Activated naive CD8-positive, alpha-beta T cell treated with anti-CD3 and anti-CD28 coated beads, Interleukin-2, amount 10 ng/mL, durations not matched to agents 7 days and 5 days (primary cell): ENCODE measurements at regions not wholly inside any gene's neighbourhood (a gene's known extent, or its start where the extent isn't known, plus 50 kb on each side); places are given as distances from the start of the nearest gene placed in this dataset.

Experiments
- ATAC-seq: fragments of 150-1000 bp; cut with Tn5 transposase; one replicate; pipeline ENCODE4 v1.10.0; 2021; ENCODE audit warnings: low read depth, moderate library complexity
- POLR2A ChIA-PET: fragments of 350-600 bp; sonication (Branson Sonifier 250); formaldehyde crosslinking; loops from one replicate; lab custom pipeline; 2021; ENCODE audit warnings: antibody characterized with exemption; lab: Charles Lee
- DNase-seq: peaks from one replicate; pipeline ENCODE4 v3.0.0; 2021
- H3K27ac Mint-ChIP-seq: one replicate; pipeline ENCODE4 v1.8.0; 2022; ENCODE audit warnings: mild to moderate bottlenecking, mixed read lengths
- H3K27me3 Mint-ChIP-seq: one replicate; pipeline ENCODE4 v1.8.0; 2022; ENCODE audit warnings: mild to moderate bottlenecking, moderate library complexity, mixed read lengths
- H3K36me3 Mint-ChIP-seq: one replicate; pipeline ENCODE4 v1.8.0; 2021; ENCODE audit warnings: mild to moderate bottlenecking, mixed read lengths
- H3K4me1 Mint-ChIP-seq: one replicate; pipeline ENCODE4 v1.8.0; 2021; ENCODE audit warnings: mixed read lengths
- H3K4me3 Mint-ChIP-seq: one replicate; pipeline ENCODE4 v1.8.0; 2022; ENCODE audit warnings: mild to moderate bottlenecking, moderate library complexity, mixed read lengths
- H3K9me3 Mint-ChIP-seq: one replicate; pipeline ENCODE4 v1.8.0; 2021; ENCODE audit warnings: mixed read lengths

- no peaks in the 10 kb centered on the region for H3K36me3 Mint-ChIP-seq
- no peaks in the 10 kb centered on the region for H3K4me1 Mint-ChIP-seq
- H3K27ac Mint-ChIP-seq = no peak overlapping the region
- POLR2A ChIA-PET = no interaction called here
- peaks cover 4% of the 10 kb centered on the region for H3K9me3 Mint-ChIP-seq
- no peak overlapping the region for H3K4me3 Mint-ChIP-seq
- no peak for DNase-seq
- ATAC-seq = no peak
- peaks cover 2% of the 10 kb centered on the region for H3K27me3 Mint-ChIP-seq
These were observed 57.3 kb downstream of the MED10 start for GRCh38 chr5:6321078-6321477.

GRCh38 chr5:6319116-6319515 is 59.2 kb downstream of the MED10 start:
- no peaks in the 10 kb centered on the region for H3K27me3 Mint-ChIP-seq
- no peak overlapping the region for H3K4me3 Mint-ChIP-seq
- no peak for DNase-seq
- no peak overlapping the region for H3K27ac Mint-ChIP-seq
- POLR2A ChIA-PET = no interaction called here
- no peak for ATAC-seq
- H3K4me1 Mint-ChIP-seq = no peaks in the 10 kb centered on the region
- peaks cover 4% of the 10 kb centered on the region for H3K9me3 Mint-ChIP-seq
- H3K36me3 Mint-ChIP-seq = no peaks in the 10 kb centered on the region

- Mint-ChIP-seq H3K27me3 (no peaks in the 10 kb centered on the region), H3K27ac (no peak overlapping the region), H3K4me3 (no peak overlapping the region), H3K4me1 (no peaks in the 10 kb centered on the region), H3K36me3 (no peaks in the 10 kb centered on the region), H3K9me3 (peaks cover 4% of the 10 kb centered on the region)
- ATAC-seq = no peak
- POLR2A ChIA-PET = no interaction called here
- no peak for DNase-seq
These were observed 61.1 kb downstream of the MED10 start for GRCh38 chr5:6317116-6317798.

DNA sequence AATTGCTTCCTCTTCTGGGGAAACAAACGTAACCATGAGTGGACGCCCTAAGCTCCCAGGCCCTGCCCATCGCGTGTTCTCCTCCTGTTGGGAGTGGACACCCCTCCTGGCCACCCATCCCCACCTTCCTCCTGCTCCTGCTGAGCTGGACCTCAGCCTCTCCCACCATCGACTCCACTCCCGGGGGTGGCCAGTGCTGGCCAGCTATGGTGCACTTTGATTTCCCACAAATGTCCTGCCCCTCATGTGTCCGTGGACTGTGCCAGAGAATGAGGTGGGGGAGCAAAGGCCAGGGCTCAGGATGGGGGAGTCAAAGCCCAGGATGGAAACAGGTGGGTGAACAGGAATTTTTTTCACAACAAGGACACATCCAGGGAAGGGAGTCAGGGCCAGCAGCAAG is 62.8 kb downstream of the MED10 start:
- no peak for DNase-seq
- no peak overlapping the region for H3K4me3 Mint-ChIP-seq
- POLR2A ChIA-PET = no interaction called here
- no peak overlapping the region for H3K27ac Mint-ChIP-seq
- H3K27me3 Mint-ChIP-seq = no peaks in the 10 kb centered on the region
- H3K36me3 Mint-ChIP-seq = no peaks in the 10 kb centered on the region
- no peak for ATAC-seq
- H3K9me3 Mint-ChIP-seq = no peaks in the 10 kb centered on the region
- H3K4me1 Mint-ChIP-seq = no peaks in the 10 kb centered on the region

DNA sequence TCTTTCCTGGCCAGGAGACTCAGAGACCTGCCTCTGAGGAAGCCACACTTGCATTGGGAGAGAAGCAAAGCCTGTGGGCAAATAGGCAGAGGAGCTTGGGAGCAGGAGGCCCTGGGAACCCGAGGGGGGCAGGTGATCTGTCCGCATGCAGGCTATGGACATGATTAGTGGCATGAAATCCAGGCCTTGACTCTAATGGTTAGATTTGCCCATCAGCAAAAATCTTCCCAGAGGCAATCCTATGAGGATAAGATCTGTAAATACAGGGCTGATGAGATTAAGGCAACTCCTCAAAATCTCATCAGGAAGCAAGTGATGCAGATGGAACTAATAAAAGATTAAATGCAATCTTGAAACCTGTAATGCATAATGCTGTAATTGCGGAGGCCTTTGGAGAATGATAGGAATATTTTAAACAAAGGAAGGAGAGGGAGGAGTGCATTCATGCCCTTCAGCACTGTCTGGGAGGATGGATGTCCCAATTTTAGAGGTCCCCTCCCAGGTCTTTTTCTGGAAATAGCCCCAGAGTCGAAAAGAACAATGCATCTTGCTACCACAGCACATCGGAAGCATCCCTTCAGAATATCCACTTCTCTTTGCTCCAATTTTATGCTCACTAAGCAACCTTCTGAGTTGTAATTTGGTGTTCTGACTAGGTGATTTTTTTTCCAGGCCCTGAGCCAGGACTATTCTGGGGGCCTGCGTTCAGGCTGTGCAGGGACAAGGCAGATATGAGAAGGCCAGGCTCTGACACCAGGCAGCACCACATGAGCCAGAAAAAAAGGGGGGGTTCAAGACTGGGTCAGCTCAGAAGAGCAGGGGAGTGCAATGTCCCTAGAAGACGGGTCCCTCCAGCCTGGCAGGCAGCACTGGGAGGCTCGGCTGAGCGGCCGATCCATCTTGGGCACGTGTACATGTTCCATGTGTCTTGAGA is 66.5 kb downstream of the MED10 start:
- POLR2A ChIA-PET = no interaction called here
- DNase-seq (no peak), ATAC-seq (no peak)
- Mint-ChIP-seq H3K4me3 (no peak overlapping the region), H3K9me3 (no peaks in the 10 kb centered on the region), H3K4me1 (no peaks in the 10 kb centered on the region), H3K27me3 (no peaks in the 10 kb centered on the region), H3K27ac (no peak overlapping the region), H3K36me3 (no peaks in the 10 kb centered on the region)

- Mint-ChIP-seq H3K27ac (no peak overlapping the region), H3K9me3 (no peaks in the 10 kb centered on the region), H3K27me3 (no peaks in the 10 kb centered on the region), H3K4me3 (no peak overlapping the region), H3K36me3 (no peaks in the 10 kb centered on the region), H3K4me1 (no peaks in the 10 kb centered on the region)
- DNase-seq (no peak), ATAC-seq (no peak)
- POLR2A ChIA-PET = no interaction called here
These were observed 68.4 kb downstream of the MED10 start for GRCh38 chr5:6309949-6310348.

GRCh38 chr5:6308683-6309082 is 69.7 kb downstream of the MED10 start:
- POLR2A ChIA-PET = no interaction called here
- H3K27me3 Mint-ChIP-seq = peaks cover 4% of the 10 kb centered on the region
- H3K36me3 Mint-ChIP-seq = no peaks in the 10 kb centered on the region
- H3K4me3 Mint-ChIP-seq = no peak overlapping the region
- H3K4me1 Mint-ChIP-seq = no peaks in the 10 kb centered on the region
- no peak for ATAC-seq
- no peaks in the 10 kb centered on the region for H3K9me3 Mint-ChIP-seq
- DNase-seq = no peak
- no peak overlapping the region for H3K27ac Mint-ChIP-seq

- H3K4me3 Mint-ChIP-seq = no peak overlapping the region
- no peaks in the 10 kb centered on the region for H3K4me1 Mint-ChIP-seq
- H3K36me3 Mint-ChIP-seq = no peaks in the 10 kb centered on the region
- no peaks in the 10 kb centered on the region for H3K9me3 Mint-ChIP-seq
- H3K27me3 Mint-ChIP-seq = peaks cover 4% of the 10 kb centered on the region
- H3K27ac Mint-ChIP-seq = no peak overlapping the region
- POLR2A ChIA-PET = no interaction called here
- DNase-seq (no peak), ATAC-seq (no peak)
These were observed 71.0 kb downstream of the MED10 start for GRCh38 chr5:6307304-6307703.

DNA sequence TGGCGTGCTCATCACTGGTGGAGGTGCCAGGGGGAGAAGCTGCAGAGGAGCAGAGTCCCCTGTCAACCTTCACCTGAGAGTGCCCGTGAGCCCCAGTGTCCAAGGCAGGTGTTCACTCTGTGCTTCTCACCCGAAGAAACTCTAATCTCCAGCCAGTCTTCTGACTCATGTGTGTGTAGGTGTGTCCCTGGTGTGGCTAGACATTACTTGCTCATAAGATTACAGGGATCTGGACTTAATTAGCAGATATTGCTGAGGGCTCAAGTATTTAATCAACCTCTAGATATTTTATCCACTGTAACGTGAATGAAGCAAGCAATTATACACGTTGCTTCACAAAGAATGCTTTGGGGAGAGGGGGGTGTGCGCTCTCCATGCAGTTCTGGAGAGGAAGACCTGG is 72.5 kb downstream of the MED10 start:
- POLR2A ChIA-PET = no interaction called here
- H3K27me3 Mint-ChIP-seq = peaks cover 4% of the 10 kb centered on the region
- no peaks in the 10 kb centered on the region for H3K9me3 Mint-ChIP-seq
- DNase-seq (no peak), ATAC-seq (no peak)
- H3K27ac Mint-ChIP-seq = no peak overlapping the region
- H3K4me3 Mint-ChIP-seq = no peak overlapping the region
- no peaks in the 10 kb centered on the region for H3K4me1 Mint-ChIP-seq
- H3K36me3 Mint-ChIP-seq = no peaks in the 10 kb centered on the region

GRCh38 chr5:6302684-6303083 is 75.7 kb downstream of the MED10 start:
- H3K9me3 Mint-ChIP-seq = no peaks in the 10 kb centered on the region
- no peaks in the 10 kb centered on the region for H3K36me3 Mint-ChIP-seq
- DNase-seq (no peak), ATAC-seq (no peak)
- peaks cover 4% of the 10 kb centered on the region for H3K27me3 Mint-ChIP-seq
- H3K4me1 Mint-ChIP-seq = no peaks in the 10 kb centered on the region
- H3K27ac Mint-ChIP-seq = no peak overlapping the region
- no peak overlapping the region for H3K4me3 Mint-ChIP-seq
- POLR2A ChIA-PET = interaction anchor here (0.6 kb wide), 1 partner anchor 269 kb away, joined by 3 read pairs; no protein-coding TSS in a partner anchor

DNA sequence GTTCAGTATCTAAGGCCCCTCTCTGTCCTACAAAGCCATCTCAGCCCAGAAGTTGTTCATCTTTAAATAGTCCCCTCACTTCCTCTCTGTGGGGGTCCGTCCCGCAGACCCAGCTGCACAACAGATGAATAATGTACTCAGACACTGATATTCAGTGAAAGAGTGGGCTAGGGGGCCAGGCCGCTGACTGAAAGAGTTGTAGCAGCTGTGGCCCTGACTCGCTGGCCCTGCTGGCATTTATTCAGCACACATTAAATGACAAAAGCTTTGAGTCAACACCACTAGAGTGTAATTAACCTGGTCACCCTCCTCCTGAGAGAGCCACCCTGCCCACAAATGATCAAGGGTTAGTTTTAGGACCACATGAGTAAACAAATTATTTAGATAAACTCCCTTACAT is 76.3 kb downstream of the MED10 start:
- POLR2A ChIA-PET = interaction anchor here (0.6 kb wide), 1 partner anchor 270 kb away, joined by 3 read pairs; no protein-coding TSS in a partner anchor
- Mint-ChIP-seq H3K9me3 (no peaks in the 10 kb centered on the region), H3K27me3 (peaks cover 5% of the 10 kb centered on the region), H3K4me1 (no peaks in the 10 kb centered on the region), H3K4me3 (no peak overlapping the region), H3K36me3 (no peaks in the 10 kb centered on the region), H3K27ac (no peak overlapping the region)
- DNase-seq (no peak), ATAC-seq (no peak)

DNA sequence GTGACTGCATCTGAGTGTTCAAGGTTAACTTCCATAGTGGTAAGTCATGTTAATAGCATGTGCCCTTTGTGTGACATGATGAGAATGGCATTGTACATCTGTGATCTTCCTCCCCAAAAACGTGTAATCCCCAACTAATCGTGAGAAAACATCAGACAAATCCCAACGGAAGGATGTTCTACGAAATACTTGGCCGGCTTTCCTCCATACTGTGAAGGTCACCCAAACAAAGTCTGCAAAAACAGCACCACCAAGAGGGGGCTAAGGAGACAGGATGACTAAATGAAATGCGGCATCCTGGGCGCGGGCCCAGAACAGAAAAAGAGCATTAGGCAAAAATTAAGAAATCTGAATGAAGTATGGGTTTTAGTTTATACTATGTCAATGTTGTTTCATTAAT is 81.8 kb downstream of the MED10 start:
- no peak overlapping the region for H3K4me3 Mint-ChIP-seq
- ATAC-seq (no peak), DNase-seq (no peak)
- H3K4me1 Mint-ChIP-seq = no peaks in the 10 kb centered on the region
- no peaks in the 10 kb centered on the region for H3K36me3 Mint-ChIP-seq
- POLR2A ChIA-PET = no interaction called here
- no peak overlapping the region for H3K27ac Mint-ChIP-seq
- no peaks in the 10 kb centered on the region for H3K9me3 Mint-ChIP-seq
- H3K27me3 Mint-ChIP-seq = peaks cover 11% of the 10 kb centered on the region

DNA sequence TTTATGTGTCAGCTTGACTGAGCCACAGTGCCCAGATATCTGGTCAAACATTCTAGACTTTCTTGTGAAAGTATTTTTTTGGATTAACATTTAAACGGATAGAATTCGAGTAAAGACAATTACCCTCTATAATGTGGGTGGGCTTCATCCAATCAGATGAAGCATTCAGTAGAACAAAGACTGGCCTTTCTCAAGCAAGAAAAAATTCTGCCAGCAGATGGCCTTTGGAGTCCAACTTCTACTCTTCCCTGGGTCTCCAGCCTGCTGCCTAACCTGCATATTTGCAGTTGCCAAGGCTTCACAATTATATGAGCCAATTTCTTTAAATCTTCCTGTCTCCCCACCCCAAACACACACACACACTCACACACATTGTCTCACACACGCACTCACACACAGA is 86.4 kb downstream of the MED10 start:
- POLR2A ChIA-PET = no interaction called here
- DNase-seq (no peak), ATAC-seq (no peak)
- Mint-ChIP-seq H3K4me1 (no peaks in the 10 kb centered on the region), H3K9me3 (no peaks in the 10 kb centered on the region), H3K4me3 (no peak overlapping the region), H3K36me3 (no peaks in the 10 kb centered on the region), H3K27ac (no peak overlapping the region), H3K27me3 (peaks cover 21% of the 10 kb centered on the region)

DNA sequence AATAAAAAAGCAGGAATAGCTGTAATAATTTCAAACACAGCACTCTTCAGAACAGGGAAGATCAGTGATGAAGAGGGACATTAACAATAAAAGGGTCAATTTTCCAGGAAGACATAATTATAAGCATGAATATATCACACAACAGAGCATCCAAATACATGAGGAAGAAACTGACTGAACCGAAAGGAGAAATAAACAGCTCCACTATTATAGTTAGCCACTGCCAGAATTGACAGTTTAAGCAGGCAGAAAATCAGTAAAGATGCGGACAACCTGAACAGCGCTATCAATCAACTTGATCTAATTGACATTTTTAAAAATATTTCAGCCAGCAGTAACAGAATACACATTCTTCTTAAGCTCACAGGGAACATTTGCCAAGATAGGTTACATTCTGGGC is 89.1 kb downstream of the MED10 start:
- no peak for ATAC-seq
- H3K27me3 Mint-ChIP-seq = peaks cover 21% of the 10 kb centered on the region
- POLR2A ChIA-PET = no interaction called here

More for the DNA sequence above, 89.1 kb downstream of the MED10 start:
- Mint-ChIP-seq H3K4me1 (no peaks in the 10 kb centered on the region), H3K9me3 (no peaks in the 10 kb centered on the region), H3K4me3 (no peak overlapping the region), H3K36me3 (no peaks in the 10 kb centered on the region), H3K27ac (no peak overlapping the region)
- no peak for DNase-seq
